Progenitor cell of endocrine pancreas (in vitro differentiated cells): ENCODE measurements at regions not wholly inside any gene's neighbourhood (a gene's known extent, or its start where the extent isn't known, plus 50 kb on each side); places are given as distances from the start of the nearest gene placed in this dataset.

ENCODE experiments used
- DNase-seq: peaks from one replicate; pipeline ENCODE4 v3.0.0; 2021; ENCODE audit warnings: low spot score; ENCODE audit not compliant: unreplicated experiment
- H3K27ac Mint-ChIP-seq: 2 replicates; pipeline ENCODE4 v1.8.0; 2021; ENCODE audit warnings: mild to moderate bottlenecking, moderate library complexity, mixed read lengths
- H3K27me3 Mint-ChIP-seq: 2 replicates; pipeline ENCODE4 v1.8.0; 2021; ENCODE audit warnings: mixed read lengths
- H3K36me3 Mint-ChIP-seq: 2 replicates; pipeline ENCODE4 v1.8.0; 2022; ENCODE audit warnings: mixed read lengths; ENCODE audit not compliant: insufficient read depth
- H3K4me1 Mint-ChIP-seq: 2 replicates; pipeline ENCODE4 v1.8.0; 2021; ENCODE audit warnings: low read depth, mixed read lengths
- H3K4me3 Mint-ChIP-seq: 2 replicates; pipeline ENCODE4 v1.8.0; 2021; ENCODE audit warnings: low read depth, mild to moderate bottlenecking, moderate library complexity, mixed read lengths
- H3K9me3 Mint-ChIP-seq: 2 replicates; pipeline ENCODE4 v1.8.0; 2021; ENCODE audit warnings: low read depth, mixed read lengths
- CTCF ChIP-seq: fragments of 200-600 bp; sonication (generic); IDR thresholded peaks from one replicate; pipeline ENCODE4 v1.5.0; 2021; ENCODE audit warnings: antibody characterized with exemption, mild to moderate bottlenecking; ENCODE audit not compliant: unreplicated experiment

GRCh38 chr17:69948406-69948805, 126.6 kb upstream of the KCNJ16 start:
- no peak overlapping the region for H3K4me3 Mint-ChIP-seq
- no peaks in the 10 kb centered on the region for H3K4me1 Mint-ChIP-seq
- H3K9me3 Mint-ChIP-seq = no peaks in the 10 kb centered on the region
- H3K27me3 Mint-ChIP-seq = no peaks in the 10 kb centered on the region
- DNase-seq = no peak
- H3K27ac Mint-ChIP-seq = no peak overlapping the region
- TF ChIP-seq CTCF = no peak
- no peaks in the 10 kb centered on the region for H3K36me3 Mint-ChIP-seq

GRCh38 chr17:69949496-69949895, 125.5 kb upstream of the KCNJ16 start:
- DNase-seq = no peak
- TF ChIP-seq CTCF = no peak
- H3K9me3 Mint-ChIP-seq = no peaks in the 10 kb centered on the region
- H3K27ac Mint-ChIP-seq = no peak overlapping the region
- no peaks in the 10 kb centered on the region for H3K4me1 Mint-ChIP-seq
- H3K27me3 Mint-ChIP-seq = no peaks in the 10 kb centered on the region
- no peak overlapping the region for H3K4me3 Mint-ChIP-seq
- H3K36me3 Mint-ChIP-seq = no peaks in the 10 kb centered on the region

DNA sequence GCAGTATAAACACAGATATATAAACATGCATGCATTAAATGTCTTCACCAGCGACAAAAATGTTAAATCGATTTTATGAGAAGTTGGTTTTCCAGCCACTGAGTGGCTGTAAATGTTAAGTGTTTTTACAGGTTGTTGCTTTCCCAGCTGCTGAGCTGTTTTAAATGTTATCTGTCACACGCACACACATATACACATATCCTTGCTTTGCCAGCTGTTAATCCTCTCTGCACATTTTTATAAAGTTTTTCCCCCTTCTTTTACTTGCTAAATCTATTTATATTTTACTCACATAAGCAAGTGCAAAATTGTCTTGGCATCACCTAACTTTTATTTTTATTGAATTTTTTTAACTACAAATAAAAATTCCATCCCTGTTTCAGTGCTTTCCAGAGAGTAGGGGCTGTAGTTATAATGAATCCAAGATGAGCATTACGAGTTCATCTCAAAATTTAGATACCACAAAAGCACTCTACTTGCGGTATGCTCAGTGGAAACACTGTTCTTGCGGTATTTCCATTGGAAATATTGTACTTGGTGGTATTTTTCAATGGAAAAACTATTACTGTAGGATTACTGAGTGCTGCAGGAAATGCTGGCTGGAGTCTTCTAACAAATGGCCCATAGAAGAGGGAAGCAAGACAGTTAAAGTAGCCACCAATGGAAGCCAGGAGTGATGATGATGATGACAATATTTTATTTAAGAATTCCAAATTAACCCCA, 124.9 kb upstream of the KCNJ16 start:
- no peak overlapping the region for H3K4me3 Mint-ChIP-seq
- H3K27ac Mint-ChIP-seq = no peak overlapping the region
- no peaks in the 10 kb centered on the region for H3K27me3 Mint-ChIP-seq
- no peaks in the 10 kb centered on the region for H3K9me3 Mint-ChIP-seq
- H3K36me3 Mint-ChIP-seq = no peaks in the 10 kb centered on the region
- TF ChIP-seq CTCF = no peak
- no peak for DNase-seq
- no peaks in the 10 kb centered on the region for H3K4me1 Mint-ChIP-seq

GRCh38 chr17:69950701-69951418, 124.2 kb upstream of the KCNJ16 start:
- no peak for TF ChIP-seq CTCF
- H3K9me3 Mint-ChIP-seq = no peaks in the 10 kb centered on the region
- no peaks in the 10 kb centered on the region for H3K4me1 Mint-ChIP-seq
- no peak overlapping the region for H3K27ac Mint-ChIP-seq
- H3K27me3 Mint-ChIP-seq = no peaks in the 10 kb centered on the region
- no peaks in the 10 kb centered on the region for H3K36me3 Mint-ChIP-seq
- no peak overlapping the region for H3K4me3 Mint-ChIP-seq
- DNase-seq = no peak

- H3K9me3 Mint-ChIP-seq = no peaks in the 10 kb centered on the region
Observed at GRCh38 chr17:69954241-69954925, 120.6 kb upstream of the KCNJ16 start.

More at GRCh38 chr17:69954241-69954925, 120.6 kb upstream of the KCNJ16 start:
- no peak overlapping the region for H3K27ac Mint-ChIP-seq
- no peaks in the 10 kb centered on the region for H3K4me1 Mint-ChIP-seq
- no peak for DNase-seq
- no peak for TF ChIP-seq CTCF
- no peak overlapping the region for H3K4me3 Mint-ChIP-seq
- no peaks in the 10 kb centered on the region for H3K27me3 Mint-ChIP-seq
- H3K36me3 Mint-ChIP-seq = no peaks in the 10 kb centered on the region
